H1 (cell line): ENCODE measurements at regions not wholly inside any gene's neighbourhood (a gene's known extent, or its start where the extent isn't known, plus 50 kb on each side); places are given as distances from the start of the nearest gene placed in this dataset.

Source experiments
- CTCF ChIA-PET: fragments of 300-600 bp; sonication (Branson Sonifier 250); formaldehyde crosslinking; loops from one replicate; lab custom pipeline; 2021; ENCODE audit not compliant: partially characterized antibody; lab: Charles Lee
- POLR2A ChIA-PET: fragments of 300-600 bp; sonication (Branson Sonifier 250); formaldehyde crosslinking; loops from one replicate; lab custom pipeline; 2021; ENCODE audit warnings: inconsistent platforms; ENCODE audit not compliant: partially characterized antibody; lab: Charles Lee
- DNase-seq, 2 experiments: peaks; one replicate each; pipeline versions ENCODE4 v3.0.0 to v3.0.0-alpha.2; 2010 to 2022; ENCODE audit warnings: low spot score in 2 of 2, low read depth in 1 of 2, mixed read lengths in 1 of 2
- FAIRE-seq: peaks from 2 replicates; lab custom pipeline; 2011; peaks lifted over from hg19 to GRCh38; lab: Jason Lieb, UNC
- H2AFZ ChIP-seq: 2 replicates; pipeline ENCODE4 v1.8.1; 2012; ENCODE audit warnings: low read length, inconsistent platforms
- H2AK5ac ChIP-seq: 2 replicates; pipeline ENCODE4 v1.6.1; 2013; ENCODE audit warnings: low read depth, low read length
- H2BK120ac ChIP-seq: replicated peaks from 2 replicates; pipeline ENCODE3; 2013; ENCODE audit warnings: low read depth, low read length, inconsistent platforms
- H2BK12ac ChIP-seq: 2 replicates; pipeline ENCODE4 v1.6.1; 2013; ENCODE audit warnings: low read depth, low read length
- H2BK15ac ChIP-seq: 2 replicates; pipeline ENCODE4 v1.6.1; 2013; ENCODE audit warnings: low read length
- H2BK20ac ChIP-seq: 2 replicates; pipeline ENCODE4 v1.6.1; 2013; ENCODE audit warnings: low read length
- H2BK5ac ChIP-seq: 2 replicates; pipeline ENCODE4 v1.6.1; 2013; ENCODE audit warnings: low read depth, low read length
- H3K14ac ChIP-seq: 2 replicates; pipeline ENCODE4 v1.6.1; 2013; ENCODE audit warnings: inconsistent platforms; ENCODE audit not compliant: insufficient read length
- H3K18ac ChIP-seq: 2 replicates; pipeline ENCODE4 v1.6.1; 2013; ENCODE audit warnings: low read length; ENCODE audit errors: extremely low read depth
- H3K23ac ChIP-seq: 2 replicates; pipeline ENCODE4 v1.6.1; 2013; ENCODE audit warnings: inconsistent platforms; ENCODE audit not compliant: insufficient read length
- H3K23me2 ChIP-seq: 2 replicates; pipeline ENCODE4 v1.6.1; 2013; ENCODE audit warnings: low read depth, low read length
- H3K27ac ChIP-seq: 2 replicates; pipeline ENCODE4 v1.6.1; 2011; ENCODE audit warnings: low read depth, low read length, inconsistent platforms
- H3K27me3 ChIP-seq, 4 experiments: replicated peaks in 1 of 4; 1 replicate in 1 of 4; 2 replicates in 3 of 4; pipeline versions ENCODE4 v1.6.1 to v1.8.1; 2011 to 2013; ENCODE audit warnings: low read length in 3 of 4, mild to moderate bottlenecking in 3 of 4, inconsistent platforms in 2 of 4, mixed read lengths in 2 of 4, moderate library complexity in 1 of 4; ENCODE audit not compliant: control insufficient read depth in 3 of 4, insufficient read depth in 3 of 4; ENCODE audit errors: extremely low read depth in 1 of 4
- H3K36me3 ChIP-seq, 4 experiments: 2 replicates each; pipeline versions ENCODE4 v1.6.1 to v1.8.1; 2011 to 2013; ENCODE audit warnings: mild to moderate bottlenecking in 4 of 4, low read length in 3 of 4, moderate library complexity in 2 of 4, control low read depth in 1 of 4, inconsistent platforms in 1 of 4; ENCODE audit not compliant: insufficient read depth in 4 of 4, control insufficient read depth in 2 of 4
- H3K4ac ChIP-seq: replicated peaks from 2 replicates; pipeline ENCODE3; 2013; ENCODE audit warnings: low read length, low read depth, mixed read lengths, inconsistent platforms; ENCODE audit not compliant: insufficient read length
- H3K4me1 ChIP-seq, 4 experiments: replicated peaks in 1 of 4; 1 replicate in 1 of 4; 2 replicates in 3 of 4; pipeline versions ENCODE4 v1.6.1 to v1.8.1; 2011 to 2013; ENCODE audit warnings: low read length in 3 of 4, inconsistent platforms in 2 of 4, mixed read lengths in 1 of 4; ENCODE audit not compliant: insufficient read depth in 4 of 4, control insufficient read depth in 3 of 4
- H3K4me2 ChIP-seq, 2 experiments: 2 replicates each; pipeline versions ENCODE4 v1.6.1 to v1.8.1; 2011 to 2013; ENCODE audit warnings: low read depth in 2 of 2, low read length in 2 of 2, control low read depth in 1 of 2, inconsistent platforms in 1 of 2, mild to moderate bottlenecking in 1 of 2; ENCODE audit not compliant: insufficient read depth in 1 of 2
- H3K4me3 ChIP-seq, 4 experiments: fragments of 200-600, 300-600 bp in 1 of 4; sonication (generic), shearing (Covaris generic), sonication (Bioruptor Twin) in 1 of 4; 2 replicates each; pipeline versions ENCODE4 v1.5.1 to v1.8.1; 2011 to 2016; ENCODE audit warnings: low read length in 4 of 4, low read depth in 3 of 4, control low read depth in 2 of 4, inconsistent platforms in 2 of 4, mild to moderate bottlenecking in 2 of 4, mixed read lengths in 1 of 4, moderate library complexity in 1 of 4; ENCODE audit not compliant: insufficient read depth in 2 of 4; ENCODE audit errors: extremely low read depth in 1 of 4
- H3K56ac ChIP-seq: replicated peaks from 2 replicates; pipeline ENCODE3; 2013; ENCODE audit warnings: low read depth, mild to moderate bottlenecking, mixed read lengths, low read length, inconsistent platforms; ENCODE audit not compliant: insufficient read length
- H3K79me1 ChIP-seq: 2 replicates; pipeline ENCODE4 v1.6.1; 2013; ENCODE audit warnings: low read depth, low read length, control low read depth
- H3K79me2 ChIP-seq, 2 experiments: 2 replicates each; pipeline versions ENCODE4 v1.6.1 to v1.8.1; 2012 to 2013; ENCODE audit warnings: low read length in 2 of 2, mild to moderate bottlenecking in 2 of 2, inconsistent platforms in 1 of 2; ENCODE audit not compliant: insufficient read depth in 2 of 2, control insufficient read depth in 1 of 2
- H3K9ac ChIP-seq, 4 experiments: replicated peaks in 1 of 4; 1 replicate in 1 of 4; 2 replicates in 3 of 4; pipeline versions ENCODE4 v1.6.1 to v1.8.1; 2011 to 2013; ENCODE audit warnings: low read depth in 3 of 4, low read length in 3 of 4, control low read depth in 2 of 4, mild to moderate bottlenecking in 2 of 4, moderate library complexity in 2 of 4, inconsistent platforms in 1 of 4; ENCODE audit errors: extremely low read depth in 1 of 4
- H3K9me3 ChIP-seq, 2 experiments: 2 replicates each; pipeline versions ENCODE4 v1.6.1 to v1.8.1; 2012 to 2013; ENCODE audit warnings: mild to moderate bottlenecking in 2 of 2, moderate library complexity in 2 of 2, control low read depth in 1 of 2, inconsistent platforms in 1 of 2, low read depth in 1 of 2, low read length in 1 of 2, mixed read lengths in 1 of 2; ENCODE audit not compliant: insufficient read depth in 2 of 2
- H4K20me1 ChIP-seq, 2 experiments: replicated peaks in 1 of 2; 2 replicates each; pipeline versions ENCODE3 to v1.8.1; 2011 to 2013; ENCODE audit warnings: inconsistent platforms in 2 of 2, low read length in 2 of 2, mild to moderate bottlenecking in 1 of 2; ENCODE audit not compliant: insufficient read depth in 2 of 2, control insufficient read depth in 1 of 2
- H4K5ac ChIP-seq: 2 replicates; pipeline ENCODE4 v1.6.1; 2013; ENCODE audit warnings: low read length, low read depth, mixed read lengths, inconsistent platforms; ENCODE audit not compliant: insufficient read length
- H4K8ac ChIP-seq: 2 replicates; pipeline ENCODE4 v1.8.0; 2013; ENCODE audit warnings: mild to moderate bottlenecking, moderate library complexity, low read length, inconsistent platforms; ENCODE audit not compliant: insufficient read depth; ENCODE audit errors: extremely low read depth
- H4K91ac ChIP-seq: replicated peaks from 2 replicates; pipeline ENCODE3; 2013; ENCODE audit warnings: low read length, mixed read lengths, inconsistent platforms; ENCODE audit not compliant: insufficient read length
- CREB1 ChIP-seq: IDR thresholded peaks from 2 replicates; pipeline ENCODE4 v1.6.1; 2012; ENCODE audit warnings: inconsistent platforms
- HDAC6 ChIP-seq: IDR thresholded peaks from one replicate; pipeline ENCODE4 v1.7.1; 2012; ENCODE audit warnings: low read depth, mild to moderate bottlenecking, inconsistent platforms, low read length, moderate library complexity
- PHF8 ChIP-seq: fragments of 200-600 bp; sonication (generic); conservative IDR thresholded peaks from 2 replicates; pipeline ENCODE4 v1.7.1; 2012; ENCODE audit warnings: low read depth, mild to moderate bottlenecking, inconsistent platforms, low read length, moderate library complexity
- POLR2AphosphoS5 ChIP-seq: IDR thresholded peaks from 2 replicates; pipeline ENCODE4 v1.6.1; 2011; ENCODE audit warnings: low read depth, low read length
- SP2 ChIP-seq: IDR thresholded peaks from 2 replicates; pipeline ENCODE4 v1.6.1; 2012; ENCODE audit warnings: mild to moderate bottlenecking, low read length, inconsistent platforms

GRCh38 chr18:22836932-22837331 is 96.2 kb upstream of the RBBP8 start:
- Histone ChIP-seq H2BK5ac (no peak overlapping the region), H2BK12ac (no peak overlapping the region), H3K36me3 (no peaks in the 10 kb centered on the region), H2BK20ac (no peak overlapping the region), H3K27me3 (no peaks in the 10 kb centered on the region), H3K79me1 (no peaks in the 10 kb centered on the region), H3K9ac (no peak overlapping the region), H3K23me2 (no peaks in the 10 kb centered on the region), H3K4me1 (peaks cover 0 to 3% (median 1%) of the 10 kb centered on the region in 4 experiments; a peak in 3 of 7 replicates), H4K91ac (no peak overlapping the region), H3K4ac (no peak overlapping the region), H3K18ac (no peak overlapping the region), H3K56ac (no peak overlapping the region), H3K27ac (no peak overlapping the region), H2AK5ac (no peak overlapping the region), H3K4me3 (no peak overlapping the region), H2BK120ac (no peak overlapping the region), H3K79me2 (no peaks in the 10 kb centered on the region), H3K14ac (no peak overlapping the region), H4K5ac (no peak overlapping the region), H4K8ac (no peak overlapping the region), H4K20me1 (no peaks in the 10 kb centered on the region), H3K23ac (no peak overlapping the region), H3K4me2 (no peak overlapping the region), H2AFZ (no peak overlapping the region), H2BK15ac (no peak overlapping the region), H3K9me3 (no peaks in the 10 kb centered on the region)
- DNase-seq (no peak), FAIRE-seq (no peak)
- POLR2A ChIA-PET, result no interaction called here
- CTCF ChIA-PET, result no interaction called here
- TF ChIP-seq PHF8 (no peak), SP2 (no peak), CREB1 (no peak), HDAC6 (no peak), POLR2AphosphoS5 (no peak)
